ENCODE measurements at regions not wholly inside any gene's neighbourhood (a gene's known extent, or its start where the extent isn't known, plus 50 kb on each side); places are given as distances from the start of the nearest gene placed in this dataset.

DNA sequence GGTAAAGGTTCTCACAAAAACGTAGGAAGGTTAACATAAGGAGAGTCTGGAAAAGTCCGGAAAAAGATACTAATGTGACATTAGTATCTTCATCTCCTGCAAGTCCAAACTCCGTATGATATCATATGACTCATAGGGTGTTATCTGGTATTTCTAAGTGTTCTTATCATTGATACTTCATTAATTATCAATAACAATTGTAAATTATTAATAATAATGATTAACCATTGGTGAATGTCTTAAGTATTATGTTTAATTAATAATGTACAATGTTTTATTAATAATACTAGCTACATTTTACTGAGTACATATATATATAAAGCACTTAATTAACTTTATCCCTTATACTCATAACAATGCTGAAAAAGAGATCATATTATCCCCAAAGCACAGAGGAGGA, 402.4 kb downstream of the SEMA3D start:
- TF ChIP-seq, protein P1, sequence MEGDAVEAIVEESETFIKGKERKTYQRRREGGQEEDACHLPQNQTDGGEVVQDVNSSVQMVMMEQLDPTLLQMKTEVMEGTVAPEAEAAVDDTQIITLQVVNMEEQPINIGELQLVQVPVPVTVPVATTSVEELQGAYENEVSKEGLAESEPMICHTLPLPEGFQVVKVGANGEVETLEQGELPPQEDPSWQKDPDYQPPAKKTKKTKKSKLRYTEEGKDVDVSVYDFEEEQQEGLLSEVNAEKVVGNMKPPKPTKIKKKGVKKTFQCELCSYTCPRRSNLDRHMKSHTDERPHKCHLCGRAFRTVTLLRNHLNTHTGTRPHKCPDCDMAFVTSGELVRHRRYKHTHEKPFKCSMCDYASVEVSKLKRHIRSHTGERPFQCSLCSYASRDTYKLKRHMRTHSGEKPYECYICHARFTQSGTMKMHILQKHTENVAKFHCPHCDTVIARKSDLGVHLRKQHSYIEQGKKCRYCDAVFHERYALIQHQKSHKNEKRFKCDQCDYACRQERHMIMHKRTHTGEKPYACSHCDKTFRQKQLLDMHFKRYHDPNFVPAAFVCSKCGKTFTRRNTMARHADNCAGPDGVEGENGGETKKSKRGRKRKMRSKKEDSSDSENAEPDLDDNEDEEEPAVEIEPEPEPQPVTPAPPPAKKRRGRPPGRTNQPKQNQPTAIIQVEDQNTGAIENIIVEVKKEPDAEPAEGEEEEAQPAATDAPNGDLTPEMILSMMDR (IDR thresholded peaks at IDR 0.05) = no peak
- no peak for TF ChIP-seq POLR2A (IDR thresholded peaks at IDR 0.05)
